ENCODE measurements at regions not wholly inside any gene's neighbourhood (a gene's known extent, or its start where the extent isn't known, plus 50 kb on each side); places are given as distances from the start of the nearest gene placed in this dataset.

DNA sequence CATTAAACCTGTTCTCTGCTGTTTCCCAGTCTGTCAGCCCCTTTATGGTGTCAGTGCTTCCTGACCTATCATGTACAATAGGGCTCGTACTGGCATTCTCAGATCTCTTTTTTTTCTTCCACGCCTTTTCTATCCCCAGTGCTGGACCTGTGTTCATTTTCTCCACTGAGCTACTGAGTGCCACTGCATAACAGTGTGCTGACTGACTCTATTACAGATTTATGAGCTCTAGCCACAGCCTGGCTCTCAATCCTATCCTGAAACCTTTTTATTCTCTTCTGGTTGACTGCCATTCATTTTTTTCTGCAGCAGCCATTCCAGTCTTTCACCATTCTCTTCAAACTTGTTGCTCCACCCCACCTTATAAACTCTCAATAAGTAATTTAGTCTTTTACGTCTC, 59.6 kb upstream of the MACF1 start:
- Histone ChIP-seq H3K36me3 (ENCODE audit: control insufficient read depth, insufficient read depth, low read length) (no peaks in the 10 kb centered on the region), H3K27me3 (replicated peaks; ENCODE audit: control insufficient read depth, insufficient read depth, low read length) (no peaks in the 10 kb centered on the region), H3K4me3 (replicated peaks; ENCODE audit: low read depth, low read length) (no peak overlapping the region)
- TF ChIP-seq, protein P1, sequence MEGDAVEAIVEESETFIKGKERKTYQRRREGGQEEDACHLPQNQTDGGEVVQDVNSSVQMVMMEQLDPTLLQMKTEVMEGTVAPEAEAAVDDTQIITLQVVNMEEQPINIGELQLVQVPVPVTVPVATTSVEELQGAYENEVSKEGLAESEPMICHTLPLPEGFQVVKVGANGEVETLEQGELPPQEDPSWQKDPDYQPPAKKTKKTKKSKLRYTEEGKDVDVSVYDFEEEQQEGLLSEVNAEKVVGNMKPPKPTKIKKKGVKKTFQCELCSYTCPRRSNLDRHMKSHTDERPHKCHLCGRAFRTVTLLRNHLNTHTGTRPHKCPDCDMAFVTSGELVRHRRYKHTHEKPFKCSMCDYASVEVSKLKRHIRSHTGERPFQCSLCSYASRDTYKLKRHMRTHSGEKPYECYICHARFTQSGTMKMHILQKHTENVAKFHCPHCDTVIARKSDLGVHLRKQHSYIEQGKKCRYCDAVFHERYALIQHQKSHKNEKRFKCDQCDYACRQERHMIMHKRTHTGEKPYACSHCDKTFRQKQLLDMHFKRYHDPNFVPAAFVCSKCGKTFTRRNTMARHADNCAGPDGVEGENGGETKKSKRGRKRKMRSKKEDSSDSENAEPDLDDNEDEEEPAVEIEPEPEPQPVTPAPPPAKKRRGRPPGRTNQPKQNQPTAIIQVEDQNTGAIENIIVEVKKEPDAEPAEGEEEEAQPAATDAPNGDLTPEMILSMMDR (IDR thresholded peaks at IDR 0.05; ENCODE audit: insufficient read depth, low read length, poor library complexity, severe bottlenecking), result no peak
- no peak for DNase-seq (ENCODE audit: extremely low read depth, insufficient read length)

DNA sequence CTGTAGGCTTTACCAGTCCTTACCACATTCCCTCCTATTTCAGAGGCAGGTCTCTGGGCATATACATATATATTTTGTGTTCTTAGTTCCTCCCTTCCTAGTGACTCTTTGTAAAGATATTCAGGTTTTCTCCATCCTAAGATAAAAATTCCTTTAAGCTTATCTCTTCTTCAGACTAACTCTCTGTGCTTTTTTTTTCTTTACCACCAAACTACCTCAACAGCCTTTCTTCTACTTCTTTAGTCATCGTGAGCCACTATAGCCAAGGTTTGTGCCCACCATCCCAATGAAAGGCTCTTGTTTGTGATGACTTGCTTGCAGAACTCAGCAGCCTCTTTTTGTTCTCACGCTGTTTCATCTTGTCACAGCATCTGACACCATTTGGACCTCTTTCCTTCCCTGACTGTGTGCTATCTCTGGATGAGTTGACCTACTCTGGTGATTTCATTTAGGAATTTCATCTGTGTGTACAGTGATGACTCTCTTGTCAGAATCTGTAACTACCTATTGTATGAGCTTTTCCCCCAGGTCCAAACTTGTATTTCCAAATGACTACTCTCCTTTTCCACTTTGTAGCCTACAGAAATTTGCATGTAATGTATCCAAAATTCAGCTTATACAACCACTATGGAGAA, 59.0 kb upstream of the MACF1 start:
- no peak for DNase-seq (ENCODE audit: extremely low read depth, insufficient read length)
- TF ChIP-seq, protein P1 (IDR thresholded peaks at IDR 0.05; ENCODE audit: insufficient read depth, low read length, poor library complexity, severe bottlenecking), result no peak
- no peaks in the 10 kb centered on the region for H3K27me3 ChIP-seq (replicated peaks; ENCODE audit: control insufficient read depth, insufficient read depth, low read length)
- no peaks in the 10 kb centered on the region for H3K36me3 ChIP-seq (ENCODE audit: control insufficient read depth, insufficient read depth, low read length)
- no peak overlapping the region for H3K4me3 ChIP-seq (replicated peaks; ENCODE audit: low read depth, low read length)

DNA sequence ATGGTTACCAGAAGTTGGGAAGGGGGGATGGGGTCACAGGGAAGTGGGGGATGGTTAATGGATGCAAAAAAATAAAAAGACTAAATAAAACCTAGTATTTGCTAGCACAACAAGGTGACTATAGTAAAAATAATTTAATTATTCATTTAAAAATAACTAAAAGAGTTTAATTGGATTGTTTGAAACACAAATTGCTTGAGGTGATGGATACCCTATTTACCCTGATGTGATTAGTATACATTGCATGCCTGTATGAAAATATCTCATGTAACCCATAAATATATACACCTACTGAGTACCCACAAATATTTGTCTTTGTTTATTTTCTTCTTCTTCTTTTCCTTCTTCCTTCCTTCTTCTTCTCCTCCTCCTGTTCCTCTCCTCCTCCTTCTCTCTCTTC, 57.8 kb upstream of the MACF1 start:
- DNase-seq (ENCODE audit: extremely low read depth, insufficient read length), result no peak
- TF ChIP-seq, protein P1 (IDR thresholded peaks at IDR 0.05; ENCODE audit: insufficient read depth, low read length, poor library complexity, severe bottlenecking), result no peak
- no peak overlapping the region for H3K4me3 ChIP-seq (replicated peaks; ENCODE audit: low read depth, low read length)
- no peaks in the 10 kb centered on the region for H3K36me3 ChIP-seq (ENCODE audit: control insufficient read depth, insufficient read depth, low read length)
- H3K27me3 ChIP-seq (replicated peaks; ENCODE audit: control insufficient read depth, insufficient read depth, low read length), result no peaks in the 10 kb centered on the region

DNA sequence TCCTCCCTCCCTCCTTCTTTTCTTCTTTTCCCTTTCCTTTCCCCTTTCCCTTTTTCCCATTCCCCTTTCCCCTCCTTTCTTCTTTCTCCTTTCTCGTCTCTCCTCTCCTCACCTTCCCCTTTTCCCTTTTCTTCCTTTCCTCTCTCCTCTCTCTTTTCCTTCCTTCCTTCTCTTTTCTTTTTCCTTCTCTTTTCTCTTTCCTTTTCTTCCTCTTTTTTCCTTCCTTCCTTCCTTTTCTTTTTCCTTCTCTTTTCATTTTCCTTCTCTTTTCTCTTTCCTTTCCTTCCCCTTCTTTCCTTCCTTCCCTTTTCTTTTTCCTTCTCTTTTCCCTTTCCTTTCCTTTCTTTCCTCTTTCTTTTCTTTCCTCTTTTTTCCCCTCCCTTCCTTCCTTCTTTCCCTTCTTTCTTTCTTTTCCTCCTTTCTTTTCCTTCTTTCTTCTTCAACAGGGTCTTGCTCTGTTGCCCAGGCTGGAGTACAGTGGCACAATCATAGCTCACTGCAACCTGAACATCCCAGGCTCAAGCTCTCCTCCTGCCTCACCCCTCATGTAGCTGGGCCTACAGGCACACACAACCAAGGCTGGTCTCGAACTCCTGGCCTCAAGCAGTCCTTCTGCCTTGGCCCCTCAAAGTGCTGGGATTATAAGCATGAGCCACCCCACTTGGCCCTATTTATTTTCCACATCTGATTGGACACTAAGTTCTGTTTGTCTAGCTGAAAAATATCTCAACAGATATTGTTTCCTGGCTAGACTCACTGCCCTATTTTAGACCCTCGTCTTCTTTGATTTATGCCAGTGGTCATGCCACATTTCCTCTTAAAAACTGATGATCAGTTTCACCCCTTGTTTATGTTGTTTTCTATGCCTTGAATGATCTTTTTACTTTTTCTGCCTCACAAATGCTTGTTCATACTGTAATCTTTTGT, 57.1 kb upstream of the MACF1 start:
- H3K27me3 ChIP-seq (replicated peaks; ENCODE audit: control insufficient read depth, insufficient read depth, low read length), result no peaks in the 10 kb centered on the region
- H3K36me3 ChIP-seq (ENCODE audit: control insufficient read depth, insufficient read depth, low read length), result no peaks in the 10 kb centered on the region
- H3K4me3 ChIP-seq (replicated peaks; ENCODE audit: low read depth, low read length), result no peak overlapping the region
- TF ChIP-seq, protein P1 (IDR thresholded peaks at IDR 0.05; ENCODE audit: insufficient read depth, low read length, poor library complexity, severe bottlenecking), result no peak
- no peak for DNase-seq (ENCODE audit: extremely low read depth, insufficient read length)

DNA sequence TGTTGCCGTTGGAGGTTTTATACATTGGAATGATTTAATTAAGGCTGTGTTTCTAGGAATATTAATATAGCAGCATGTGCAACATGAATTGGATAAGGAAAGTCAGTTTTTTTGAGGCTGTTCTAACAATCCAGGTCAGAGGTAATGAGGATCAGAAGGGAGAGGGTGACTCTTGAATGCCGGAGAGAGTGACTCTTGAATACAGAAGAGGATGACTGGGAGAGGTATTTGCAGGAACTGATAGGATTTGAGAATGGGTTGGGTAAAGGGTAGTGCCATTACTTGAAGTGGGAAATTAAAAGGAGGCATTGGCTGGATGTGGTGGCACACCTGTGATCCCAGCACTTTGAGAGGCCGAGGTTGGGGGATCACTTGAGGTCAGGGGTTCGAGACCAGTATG, 55.6 kb upstream of the MACF1 start:
- no peaks in the 10 kb centered on the region for H3K27me3 ChIP-seq (replicated peaks; ENCODE audit: control insufficient read depth, insufficient read depth, low read length)
- DNase-seq (ENCODE audit: extremely low read depth, insufficient read length), result no peak
- H3K4me3 ChIP-seq (replicated peaks; ENCODE audit: low read depth, low read length), result no peak overlapping the region
- TF ChIP-seq, protein P1 (IDR thresholded peaks at IDR 0.05; ENCODE audit: insufficient read depth, low read length, poor library complexity, severe bottlenecking), result no peak
- H3K36me3 ChIP-seq (ENCODE audit: control insufficient read depth, insufficient read depth, low read length), result no peaks in the 10 kb centered on the region

Data from GM06990 (cell line).